ENCODE measurements at regions not wholly inside any gene's neighbourhood (a gene's known extent, or its start where the extent isn't known, plus 50 kb on each side); places are given as distances from the start of the nearest gene placed in this dataset.

DNA sequence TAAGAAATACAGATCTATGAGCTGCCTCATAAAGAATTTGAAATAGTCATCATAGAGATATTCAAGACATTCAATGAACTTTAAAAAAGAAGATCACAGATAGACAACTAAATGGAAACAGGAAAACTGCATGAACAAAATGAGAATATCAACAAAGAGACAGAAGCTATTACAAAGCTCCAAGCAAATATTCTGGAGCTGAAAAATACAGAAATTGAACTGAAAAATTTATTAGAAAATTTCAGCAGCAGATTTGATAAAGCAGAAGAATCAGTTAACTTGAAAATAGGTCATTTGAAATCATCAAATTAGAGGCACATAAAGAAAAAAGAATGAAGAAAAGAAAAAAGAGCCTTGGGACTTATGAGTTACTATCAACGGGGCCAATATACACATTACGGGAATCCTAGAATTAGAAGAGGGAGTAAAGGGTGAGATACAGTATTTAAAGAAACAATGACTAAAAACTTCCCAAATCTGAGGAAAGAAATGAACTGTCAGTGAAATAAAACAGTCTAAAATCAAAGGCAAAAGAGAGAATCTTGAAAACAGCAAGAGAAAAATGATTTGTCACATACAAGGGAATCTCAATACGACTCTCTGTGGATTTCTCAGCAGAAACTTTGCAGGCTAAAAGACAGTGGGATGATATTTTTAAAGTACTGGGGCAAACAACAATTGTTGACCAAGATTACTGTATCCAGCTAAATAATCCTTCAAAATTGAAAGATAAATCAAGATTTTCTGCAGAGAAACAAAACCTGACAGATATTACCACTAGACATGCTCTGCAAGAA, 641.6 kb downstream of the ANKRD50 start:
- no peak for TF ChIP-seq POLR2A (IDR thresholded peaks at IDR 0.05)
- TF ChIP-seq, protein P1, sequence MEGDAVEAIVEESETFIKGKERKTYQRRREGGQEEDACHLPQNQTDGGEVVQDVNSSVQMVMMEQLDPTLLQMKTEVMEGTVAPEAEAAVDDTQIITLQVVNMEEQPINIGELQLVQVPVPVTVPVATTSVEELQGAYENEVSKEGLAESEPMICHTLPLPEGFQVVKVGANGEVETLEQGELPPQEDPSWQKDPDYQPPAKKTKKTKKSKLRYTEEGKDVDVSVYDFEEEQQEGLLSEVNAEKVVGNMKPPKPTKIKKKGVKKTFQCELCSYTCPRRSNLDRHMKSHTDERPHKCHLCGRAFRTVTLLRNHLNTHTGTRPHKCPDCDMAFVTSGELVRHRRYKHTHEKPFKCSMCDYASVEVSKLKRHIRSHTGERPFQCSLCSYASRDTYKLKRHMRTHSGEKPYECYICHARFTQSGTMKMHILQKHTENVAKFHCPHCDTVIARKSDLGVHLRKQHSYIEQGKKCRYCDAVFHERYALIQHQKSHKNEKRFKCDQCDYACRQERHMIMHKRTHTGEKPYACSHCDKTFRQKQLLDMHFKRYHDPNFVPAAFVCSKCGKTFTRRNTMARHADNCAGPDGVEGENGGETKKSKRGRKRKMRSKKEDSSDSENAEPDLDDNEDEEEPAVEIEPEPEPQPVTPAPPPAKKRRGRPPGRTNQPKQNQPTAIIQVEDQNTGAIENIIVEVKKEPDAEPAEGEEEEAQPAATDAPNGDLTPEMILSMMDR (IDR thresholded peaks at IDR 0.05): no peak
